GM19452 (cell line): ENCODE measurements at regions not wholly inside any gene's neighbourhood (a gene's known extent, or its start where the extent isn't known, plus 50 kb on each side); places are given as distances from the start of the nearest gene placed in this dataset.

Source experiments
- ATAC-seq: cut with Tn5 transposase; IDR thresholded peaks from one replicate; pipeline ENCODE4 v1.9.1; 2021; ENCODE audit not compliant: unreplicated experiment

GRCh38 chr2:831622-832021, 119.0 kb upstream of the SNTG2 start:
- ATAC-seq = no peak

GRCh38 chr2:831225-831536, 119.5 kb upstream of the SNTG2 start:
- no peak for ATAC-seq

- no peak for ATAC-seq
Measured at GRCh38 chr2:830419-831224, 120.0 kb upstream of the SNTG2 start.

- no peak for ATAC-seq
Measured at GRCh38 chr2:829047-829446, 121.6 kb upstream of the SNTG2 start.

GRCh38 chr2:824954-825353, 125.7 kb upstream of the SNTG2 start:
- ATAC-seq = no peak

GRCh38 chr2:824524-824923, 126.1 kb upstream of the SNTG2 start:
- ATAC-seq = no peak

GRCh38 chr2:821546-821945, 129.1 kb upstream of the SNTG2 start:
- no peak for ATAC-seq

- no peak for ATAC-seq
Measured at GRCh38 chr2:819601-820000, 131.0 kb upstream of the SNTG2 start.

- ATAC-seq = no peak
Measured at GRCh38 chr2:819121-819520, 131.5 kb upstream of the SNTG2 start.

GRCh38 chr2:817336-818015, 133.2 kb upstream of the SNTG2 start:
- ATAC-seq = no peak

- no peak for ATAC-seq
Measured at GRCh38 chr2:816278-816677, 134.4 kb upstream of the SNTG2 start.

- ATAC-seq = no peak
Measured at GRCh38 chr2:810397-810796, 133.2 kb upstream of the TMEM18 start.

GRCh38 chr2:807300-807699, 130.1 kb upstream of the TMEM18 start:
- ATAC-seq = no peak

- no peak for ATAC-seq
Measured at GRCh38 chr2:805664-806063, 128.5 kb upstream of the TMEM18 start.

GRCh38 chr2:797993-798392, 120.8 kb upstream of the TMEM18 start:
- no peak for ATAC-seq

GRCh38 chr2:797556-797955, 120.3 kb upstream of the TMEM18 start:
- no peak for ATAC-seq

GRCh38 chr2:796141-796985, 119.2 kb upstream of the TMEM18 start:
- no peak for ATAC-seq

- no peak for ATAC-seq
Measured at GRCh38 chr2:795531-796041, 118.4 kb upstream of the TMEM18 start.

GRCh38 chr2:794554-795241, 117.5 kb upstream of the TMEM18 start:
- no peak for ATAC-seq

- no peak for ATAC-seq
Measured at GRCh38 chr2:793236-793635, 116.0 kb upstream of the TMEM18 start.

GRCh38 chr2:792687-793086, 115.5 kb upstream of the TMEM18 start:
- ATAC-seq = no peak
